ENCODE measurements at regions not wholly inside any gene's neighbourhood (a gene's known extent, or its start where the extent isn't known, plus 50 kb on each side); places are given as distances from the start of the nearest gene placed in this dataset.

DNA sequence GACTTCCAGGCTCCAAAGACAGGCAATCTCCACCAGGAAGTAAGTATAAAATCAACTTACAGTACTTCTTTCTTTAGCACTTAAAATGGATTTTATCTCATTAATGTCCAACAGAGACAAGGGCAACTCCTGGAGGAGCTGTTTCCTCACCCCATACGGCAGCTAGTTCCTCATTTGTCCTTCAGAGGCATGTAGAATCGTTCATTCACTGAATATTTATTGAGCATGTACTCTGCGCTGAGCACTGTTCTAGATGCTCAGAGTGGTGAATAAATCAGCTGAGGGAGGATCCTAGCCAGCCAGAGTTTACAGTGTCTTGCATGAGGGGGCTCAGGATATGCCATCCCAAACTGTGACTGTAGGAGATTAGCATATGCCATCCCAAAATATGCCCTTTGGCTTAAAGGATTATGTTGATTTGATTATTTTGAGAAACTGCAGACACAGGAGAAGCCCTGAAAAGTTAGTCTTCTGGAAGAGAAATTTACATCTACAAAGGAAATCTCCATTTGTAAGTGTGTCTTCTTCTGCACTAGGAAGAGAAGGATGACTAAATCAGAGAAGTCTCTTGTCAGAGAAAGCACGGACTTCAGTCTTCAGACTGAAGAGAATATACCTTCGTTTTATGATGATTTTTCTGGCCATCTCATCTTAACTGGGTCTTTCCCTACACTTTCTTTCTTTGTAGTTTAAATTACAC lies 66.9 kb downstream of the BAMBI start:
- TF ChIP-seq, protein P1, sequence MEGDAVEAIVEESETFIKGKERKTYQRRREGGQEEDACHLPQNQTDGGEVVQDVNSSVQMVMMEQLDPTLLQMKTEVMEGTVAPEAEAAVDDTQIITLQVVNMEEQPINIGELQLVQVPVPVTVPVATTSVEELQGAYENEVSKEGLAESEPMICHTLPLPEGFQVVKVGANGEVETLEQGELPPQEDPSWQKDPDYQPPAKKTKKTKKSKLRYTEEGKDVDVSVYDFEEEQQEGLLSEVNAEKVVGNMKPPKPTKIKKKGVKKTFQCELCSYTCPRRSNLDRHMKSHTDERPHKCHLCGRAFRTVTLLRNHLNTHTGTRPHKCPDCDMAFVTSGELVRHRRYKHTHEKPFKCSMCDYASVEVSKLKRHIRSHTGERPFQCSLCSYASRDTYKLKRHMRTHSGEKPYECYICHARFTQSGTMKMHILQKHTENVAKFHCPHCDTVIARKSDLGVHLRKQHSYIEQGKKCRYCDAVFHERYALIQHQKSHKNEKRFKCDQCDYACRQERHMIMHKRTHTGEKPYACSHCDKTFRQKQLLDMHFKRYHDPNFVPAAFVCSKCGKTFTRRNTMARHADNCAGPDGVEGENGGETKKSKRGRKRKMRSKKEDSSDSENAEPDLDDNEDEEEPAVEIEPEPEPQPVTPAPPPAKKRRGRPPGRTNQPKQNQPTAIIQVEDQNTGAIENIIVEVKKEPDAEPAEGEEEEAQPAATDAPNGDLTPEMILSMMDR (IDR thresholded peaks at IDR 0.05; ENCODE audit: control insufficient read depth, extremely low read depth, insufficient read depth), result no peak
- no peak overlapping the region for H3K4me3 ChIP-seq (ENCODE audit: low read depth, low read length)
- DNase-seq (ENCODE audit: low read depth), result no peak

DNA sequence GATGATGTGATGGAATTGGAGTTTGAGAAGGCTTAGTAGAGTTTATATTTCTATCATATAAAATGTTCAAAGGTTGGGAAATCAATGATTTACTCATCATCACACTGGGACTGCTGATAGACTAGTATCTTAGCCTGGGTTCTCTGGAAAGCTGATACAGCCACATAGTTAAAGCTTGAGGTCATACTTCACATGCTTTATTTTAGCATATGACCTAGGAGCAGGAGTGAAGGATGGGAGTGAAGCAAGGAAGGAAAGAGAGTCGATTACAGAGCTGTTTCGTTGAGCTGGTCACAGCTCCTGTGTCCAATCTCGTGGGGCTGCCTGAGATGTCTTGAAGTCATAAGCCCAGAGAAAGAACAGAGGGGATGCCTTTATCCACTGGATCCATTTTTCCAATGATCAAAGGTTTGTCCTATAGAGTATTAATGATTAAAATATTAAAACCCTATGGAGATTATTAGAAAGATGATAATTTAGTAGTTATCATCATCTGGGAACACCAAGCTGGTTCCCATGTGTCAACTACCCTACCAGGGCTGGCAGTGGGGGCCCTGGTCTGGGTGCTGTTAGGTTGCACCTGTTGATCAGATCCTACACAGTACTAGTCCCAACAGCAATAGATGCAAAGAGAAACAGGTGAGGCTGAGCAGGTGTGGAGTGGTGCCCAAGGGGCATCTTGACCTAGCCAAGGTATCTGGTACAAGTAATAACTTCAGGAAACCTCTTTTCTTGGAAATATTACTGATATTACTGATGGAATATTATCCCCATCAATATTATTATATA lies 77.8 kb downstream of the BAMBI start:
- no peak overlapping the region for H3K4me3 ChIP-seq (ENCODE audit: low read depth, low read length)
- TF ChIP-seq, protein P1 (IDR thresholded peaks at IDR 0.05; ENCODE audit: control insufficient read depth, extremely low read depth, insufficient read depth), result no peak
- DNase-seq (ENCODE audit: low read depth), result no peak

DNA sequence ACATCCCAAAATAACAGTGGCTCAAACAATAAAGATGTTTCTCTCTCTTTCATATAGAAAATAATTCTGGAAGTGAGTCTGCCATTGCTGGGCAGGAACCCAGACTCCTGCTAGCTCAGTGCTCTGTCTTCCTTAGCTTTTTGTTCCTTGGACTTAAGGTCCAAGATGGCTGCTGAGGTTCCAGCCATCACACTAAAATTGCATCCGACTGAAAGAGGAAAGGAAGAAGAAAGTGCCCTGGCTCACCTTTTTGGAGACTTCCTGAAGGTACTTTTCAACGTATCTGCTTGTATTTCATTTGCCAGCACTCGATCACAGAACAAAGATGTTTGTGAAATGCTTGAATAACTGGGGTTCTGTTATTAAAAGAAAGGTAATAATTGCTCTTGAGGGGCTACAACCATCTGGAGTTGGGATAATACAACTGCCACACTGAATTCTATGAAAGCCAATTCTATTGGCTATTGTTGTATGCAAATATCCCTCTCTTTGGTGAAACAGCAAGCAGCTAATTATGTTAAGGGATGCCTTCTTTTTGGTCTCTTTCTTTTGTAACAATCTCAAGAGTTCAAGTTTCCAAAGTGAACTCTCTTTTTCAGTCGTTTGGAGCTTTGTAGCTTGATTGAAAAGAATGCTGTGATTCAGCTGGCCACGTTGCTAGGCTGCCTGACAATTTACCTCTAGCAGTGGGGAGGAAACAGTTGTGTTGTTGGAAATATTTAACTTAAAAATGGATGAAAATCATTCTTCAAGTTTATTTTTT lies 83.9 kb downstream of the BAMBI start:
- no peak for DNase-seq (ENCODE audit: low read depth)
- H3K4me3 ChIP-seq (ENCODE audit: low read depth, low read length), result no peak overlapping the region
- TF ChIP-seq, protein P1 (IDR thresholded peaks at IDR 0.05; ENCODE audit: control insufficient read depth, extremely low read depth, insufficient read depth), result no peak

DNA sequence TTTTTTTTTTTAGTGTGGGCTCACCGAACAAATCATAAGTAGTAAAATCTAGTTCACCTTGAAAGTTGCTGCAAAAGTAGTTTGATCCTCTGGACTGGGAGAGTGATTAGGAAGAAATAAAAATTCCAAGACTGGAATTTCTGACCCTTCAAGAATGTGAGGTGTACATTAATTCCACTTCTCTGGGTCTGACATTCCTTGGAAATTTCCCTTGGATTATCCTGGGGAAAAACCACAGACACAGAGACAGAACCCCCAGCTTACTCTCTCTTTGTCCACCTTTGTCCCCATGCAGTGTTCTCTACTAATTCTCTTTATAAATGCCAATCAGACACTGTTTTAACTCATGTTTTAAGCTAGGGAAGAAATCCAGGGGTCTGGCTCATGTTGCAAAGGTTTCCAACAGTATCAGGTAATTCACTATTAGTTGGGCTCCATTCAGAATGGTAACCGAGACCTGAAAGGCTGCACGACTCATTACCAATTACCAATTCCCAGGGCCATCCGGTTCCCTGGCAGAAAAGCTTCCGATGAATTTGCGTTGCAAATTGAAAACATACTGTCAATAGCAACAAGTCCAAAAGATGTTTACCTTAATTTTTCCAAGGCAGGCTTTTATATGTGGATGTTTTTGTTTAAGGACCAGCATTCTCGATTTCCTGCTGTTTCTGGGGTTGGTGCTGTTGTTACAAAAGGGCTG lies 86.3 kb downstream of the BAMBI start:
- DNase-seq (ENCODE audit: low read depth), result no peak
- TF ChIP-seq, protein P1 (IDR thresholded peaks at IDR 0.05; ENCODE audit: control insufficient read depth, extremely low read depth, insufficient read depth), result no peak
- H3K4me3 ChIP-seq (ENCODE audit: low read depth, low read length), result no peak overlapping the region

DNA sequence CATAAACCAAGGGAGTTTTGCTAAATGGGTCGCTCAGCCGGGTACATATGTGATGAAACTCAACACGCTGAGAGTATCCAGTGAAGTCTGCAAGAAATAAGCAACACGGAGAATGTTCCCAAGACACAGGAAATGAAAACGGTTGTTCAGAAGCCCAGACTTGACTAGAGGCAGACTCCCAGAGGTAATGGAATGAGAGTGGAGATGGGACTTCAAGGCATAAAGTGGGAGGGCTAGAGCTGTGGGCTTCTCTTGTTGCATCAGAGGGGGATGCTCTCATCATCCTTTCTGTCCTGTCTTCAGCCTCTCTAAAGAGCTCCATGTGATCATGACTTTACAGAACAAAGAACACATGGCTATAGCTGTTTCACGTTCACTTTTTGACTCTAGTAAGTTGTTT lies 88.3 kb downstream of the BAMBI start:
- no peak overlapping the region for H3K4me3 ChIP-seq (ENCODE audit: low read depth, low read length)
- no peak for DNase-seq (ENCODE audit: low read depth)
- TF ChIP-seq, protein P1 (IDR thresholded peaks at IDR 0.05; ENCODE audit: control insufficient read depth, extremely low read depth, insufficient read depth), result no peak

DNA sequence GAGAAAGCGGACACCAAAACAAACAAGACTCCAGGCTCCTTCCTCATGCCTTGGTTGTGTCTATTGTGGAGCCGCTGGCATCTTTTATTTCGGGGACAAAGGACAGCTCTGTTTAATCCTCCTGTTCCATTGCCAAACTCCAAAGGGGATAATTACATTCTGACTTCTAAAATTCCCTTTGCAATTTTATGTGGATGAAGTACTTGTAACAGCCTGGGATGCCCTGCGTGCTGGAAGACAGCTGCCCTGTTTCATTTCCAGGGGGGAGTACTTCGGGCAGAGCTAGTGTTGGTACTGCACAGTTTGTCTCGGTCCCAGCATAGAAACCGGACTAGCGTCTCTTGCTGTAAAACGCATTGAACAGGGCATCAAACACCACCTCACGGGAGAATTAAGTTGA lies 90.9 kb downstream of the BAMBI start:
- TF ChIP-seq, protein P1 (IDR thresholded peaks at IDR 0.05; ENCODE audit: control insufficient read depth, extremely low read depth, insufficient read depth), result no peak
- DNase-seq (ENCODE audit: low read depth), result no peak

More for the DNA sequence above, 90.9 kb downstream of the BAMBI start:
- no peak overlapping the region for H3K4me3 ChIP-seq (ENCODE audit: low read depth, low read length)

Data from LNCaP clone FGC (cell line).